ENCODE measurements at regions not wholly inside any gene's neighbourhood (a gene's known extent, or its start where the extent isn't known, plus 50 kb on each side); places are given as distances from the start of the nearest gene placed in this dataset.

GRCh38 chr9:126131066-126132010 is 195.3 kb upstream of the MVB12B start:
- DNase-seq (ENCODE audit: low spot score), result no peak
- ChIA-PET POLR2A (ENCODE audit: low non-redundant PET) (no interaction called here), CTCF (interaction anchor here (0.6 kb wide), 1 partner anchor 54 kb away, joined by 9 read pairs; no protein-coding TSS in a partner anchor)
- H3K27ac ChIP-seq, result no peak overlapping the region
- TF ChIP-seq, protein P1, sequence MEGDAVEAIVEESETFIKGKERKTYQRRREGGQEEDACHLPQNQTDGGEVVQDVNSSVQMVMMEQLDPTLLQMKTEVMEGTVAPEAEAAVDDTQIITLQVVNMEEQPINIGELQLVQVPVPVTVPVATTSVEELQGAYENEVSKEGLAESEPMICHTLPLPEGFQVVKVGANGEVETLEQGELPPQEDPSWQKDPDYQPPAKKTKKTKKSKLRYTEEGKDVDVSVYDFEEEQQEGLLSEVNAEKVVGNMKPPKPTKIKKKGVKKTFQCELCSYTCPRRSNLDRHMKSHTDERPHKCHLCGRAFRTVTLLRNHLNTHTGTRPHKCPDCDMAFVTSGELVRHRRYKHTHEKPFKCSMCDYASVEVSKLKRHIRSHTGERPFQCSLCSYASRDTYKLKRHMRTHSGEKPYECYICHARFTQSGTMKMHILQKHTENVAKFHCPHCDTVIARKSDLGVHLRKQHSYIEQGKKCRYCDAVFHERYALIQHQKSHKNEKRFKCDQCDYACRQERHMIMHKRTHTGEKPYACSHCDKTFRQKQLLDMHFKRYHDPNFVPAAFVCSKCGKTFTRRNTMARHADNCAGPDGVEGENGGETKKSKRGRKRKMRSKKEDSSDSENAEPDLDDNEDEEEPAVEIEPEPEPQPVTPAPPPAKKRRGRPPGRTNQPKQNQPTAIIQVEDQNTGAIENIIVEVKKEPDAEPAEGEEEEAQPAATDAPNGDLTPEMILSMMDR (conservative IDR thresholded peaks at IDR 0.05; ENCODE audit: low read depth), result no peak

DNA sequence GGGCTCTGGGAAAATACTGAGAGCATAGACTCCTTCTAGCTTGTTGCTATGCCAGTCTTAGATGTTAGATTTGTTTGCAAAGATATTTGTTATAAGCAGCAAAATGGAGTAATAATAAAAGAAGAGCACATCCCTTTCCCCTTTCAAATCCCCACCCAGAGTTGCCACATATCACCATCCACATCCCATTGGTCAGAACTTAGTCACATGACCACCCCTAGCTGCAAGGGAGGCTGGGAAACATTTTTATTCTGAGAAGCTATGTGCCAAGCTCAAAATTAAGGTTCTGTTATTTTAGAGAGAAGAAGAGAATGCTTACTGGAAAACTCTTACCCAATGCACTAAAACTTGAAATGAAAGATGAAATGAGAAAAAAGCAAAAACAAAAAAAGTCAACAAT is 193.9 kb upstream of the MVB12B start:
- H3K27ac ChIP-seq, result no peak overlapping the region
- TF ChIP-seq, protein P1 (conservative IDR thresholded peaks at IDR 0.05; ENCODE audit: low read depth), result no peak
- CTCF ChIA-PET, result interaction anchor here (0.6 kb wide), 1 partner anchor 712 kb away, joined by 9 read pairs; no protein-coding TSS in a partner anchor
- POLR2A ChIA-PET (ENCODE audit: low non-redundant PET), result no interaction called here
- no peak for DNase-seq (ENCODE audit: low spot score)

DNA sequence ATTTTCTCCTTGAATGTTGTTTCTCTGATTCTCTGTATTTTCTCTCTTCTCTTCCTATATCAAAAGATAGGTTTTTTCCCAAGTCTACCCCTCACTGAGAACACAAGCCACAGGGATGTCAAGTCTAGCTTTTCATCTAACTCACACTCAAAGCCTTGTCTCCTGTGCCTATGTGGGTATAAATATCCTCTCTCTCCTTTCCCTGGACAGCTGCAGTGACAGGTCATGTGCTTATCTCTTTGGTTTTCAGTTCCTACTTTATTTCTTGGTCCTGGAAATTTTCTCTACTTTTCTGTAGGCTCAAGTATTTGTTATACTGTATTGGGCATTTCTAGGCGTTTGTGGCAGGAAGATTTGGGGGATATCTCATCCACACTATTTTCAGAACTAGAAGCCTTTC is 182.4 kb upstream of the MVB12B start:
- POLR2A ChIA-PET (ENCODE audit: low non-redundant PET), result no interaction called here
- no peak for DNase-seq (ENCODE audit: low spot score)
- CTCF ChIA-PET, result no interaction called here
- H3K27ac ChIP-seq, result no peak overlapping the region
- TF ChIP-seq, protein P1 (conservative IDR thresholded peaks at IDR 0.05; ENCODE audit: low read depth), result no peak

GRCh38 chr9:126144603-126145456 is 181.8 kb upstream of the MVB12B start:
- CTCF ChIA-PET, result interaction anchor here (0.6 kb wide), 2 partner anchors 10 to 1059 kb away, joined by 3 read pairs; no protein-coding TSS in a partner anchor
- TF ChIP-seq, protein P1 (conservative IDR thresholded peaks at IDR 0.05; ENCODE audit: low read depth), result no peak
- H3K27ac ChIP-seq, result no peak overlapping the region
- no peak for DNase-seq (ENCODE audit: low spot score)
- POLR2A ChIA-PET (ENCODE audit: low non-redundant PET), result no interaction called here

DNA sequence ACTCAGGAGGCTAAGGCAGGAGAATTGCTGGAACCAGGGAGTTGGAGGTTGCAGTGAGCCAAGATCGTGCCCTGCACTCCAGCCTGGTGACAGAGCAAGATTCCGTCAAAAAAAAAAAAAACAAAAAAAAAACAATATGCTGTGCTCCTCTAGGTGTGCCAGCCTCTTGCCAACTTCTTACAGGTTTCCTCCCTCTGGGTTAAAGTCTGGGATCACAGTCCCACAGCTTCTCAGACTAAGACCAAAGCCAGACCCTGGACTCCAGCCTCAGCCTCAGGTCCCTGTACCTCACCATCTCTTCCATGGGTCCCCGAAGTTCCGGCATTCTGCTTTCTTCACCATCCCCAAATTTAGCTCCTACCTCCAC is 180.8 kb upstream of the MVB12B start:
- POLR2A ChIA-PET (ENCODE audit: low non-redundant PET), result no interaction called here

More for the DNA sequence above, 180.8 kb upstream of the MVB12B start:
- H3K27ac ChIP-seq, result no peak overlapping the region
- CTCF ChIA-PET, result interaction anchor here (0.6 to 1.0 kb wide), 6 partner anchors 9 to 1047 kb away, joined by 3 to 5 read pairs (median 3); no protein-coding TSS in a partner anchor
- TF ChIP-seq, protein P1 (conservative IDR thresholded peaks at IDR 0.05; ENCODE audit: low read depth), result no peak
- DNase-seq (ENCODE audit: low spot score), result no peak

Measured in RWPE1 (cell line).